ENCODE measurements at regions not wholly inside any gene's neighbourhood (a gene's known extent, or its start where the extent isn't known, plus 50 kb on each side); places are given as distances from the start of the nearest gene placed in this dataset.

GRCh38 chr3:154684021-154684420 lies 254.0 kb upstream of the GPR149 start:
- in situ Hi-C loops (cut with MboI; ENCODE audit: low pct_unique_long_range_greater_than_20kb, low sequenced_read_pairs, unreplicated experiment) = no loop called here

GRCh38 chr3:154678041-154678654 lies 248.2 kb upstream of the GPR149 start:
- no peak for DNase-seq (ENCODE audit: low spot score)
- TF ChIP-seq CTCF (IDR thresholded peaks at IDR 0.05; ENCODE audit: extremely low read depth, insufficient read depth, missing control alignments) = no peak
- in situ Hi-C loops (cut with MboI; ENCODE audit: low pct_unique_long_range_greater_than_20kb, low sequenced_read_pairs, unreplicated experiment) = no loop called here

More at GRCh38 chr3:154684021-154684420, 254.0 kb upstream of the GPR149 start:
- no peak for DNase-seq (ENCODE audit: low spot score)
- peak; percentile 19 for TF ChIP-seq CTCF (IDR thresholded peaks at IDR 0.05; ENCODE audit: extremely low read depth, insufficient read depth, missing control alignments)

DNA sequence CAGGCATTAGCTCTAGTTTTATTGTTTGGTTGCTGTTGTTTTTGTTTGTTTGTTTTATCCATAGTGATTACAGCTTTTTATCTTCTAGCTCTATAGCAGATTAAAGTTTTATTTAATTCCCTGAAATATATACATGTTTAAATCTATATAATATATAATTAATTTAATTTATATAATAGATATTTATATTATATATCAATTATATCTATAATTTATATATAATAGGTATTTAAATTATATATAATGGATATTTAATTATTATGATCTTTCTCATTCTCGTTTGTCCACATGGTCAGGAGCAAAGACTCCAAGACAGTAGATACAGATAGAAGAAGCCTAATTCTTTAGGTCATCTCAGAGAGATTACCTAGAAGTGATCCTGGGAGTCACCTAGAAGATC lies 238.8 kb upstream of the GPR149 start:
- TF ChIP-seq CTCF (IDR thresholded peaks at IDR 0.05; ENCODE audit: extremely low read depth, insufficient read depth, missing control alignments) = no peak
- DNase-seq (ENCODE audit: low spot score) = no peak
- in situ Hi-C loops (cut with MboI; ENCODE audit: low pct_unique_long_range_greater_than_20kb, low sequenced_read_pairs, unreplicated experiment) = no loop called here

DNA sequence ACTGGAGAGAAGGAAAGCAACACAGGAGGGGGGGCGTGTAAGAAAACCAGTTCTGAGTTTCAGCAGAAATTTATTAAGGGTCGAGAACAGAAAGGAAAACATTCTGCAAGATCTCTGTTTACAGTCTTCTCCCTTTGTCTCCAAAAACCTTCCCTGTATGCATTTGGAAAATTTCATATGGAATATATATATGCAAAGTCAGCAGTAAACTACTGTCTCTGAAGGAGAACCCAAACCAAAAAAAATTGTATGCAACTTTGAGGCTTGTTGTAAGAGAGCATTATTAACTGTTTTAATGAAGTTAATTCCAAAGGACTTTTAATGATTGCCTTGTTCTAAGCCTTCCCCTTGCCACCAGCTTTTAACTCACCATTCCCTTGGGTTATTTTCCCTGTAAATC lies 238.2 kb upstream of the GPR149 start:
- in situ Hi-C loops (cut with MboI; ENCODE audit: low pct_unique_long_range_greater_than_20kb, low sequenced_read_pairs, unreplicated experiment) = no loop called here
- TF ChIP-seq CTCF (IDR thresholded peaks at IDR 0.05; ENCODE audit: extremely low read depth, insufficient read depth, missing control alignments) = no peak
- no peak for DNase-seq (ENCODE audit: low spot score)

GRCh38 chr3:154666542-154666941 lies 236.6 kb upstream of the GPR149 start:
- in situ Hi-C loops (cut with MboI; ENCODE audit: low pct_unique_long_range_greater_than_20kb, low sequenced_read_pairs, unreplicated experiment) = no loop called here
- no peak for TF ChIP-seq CTCF (IDR thresholded peaks at IDR 0.05; ENCODE audit: extremely low read depth, insufficient read depth, missing control alignments)
- DNase-seq (ENCODE audit: low spot score) = no peak

DNA sequence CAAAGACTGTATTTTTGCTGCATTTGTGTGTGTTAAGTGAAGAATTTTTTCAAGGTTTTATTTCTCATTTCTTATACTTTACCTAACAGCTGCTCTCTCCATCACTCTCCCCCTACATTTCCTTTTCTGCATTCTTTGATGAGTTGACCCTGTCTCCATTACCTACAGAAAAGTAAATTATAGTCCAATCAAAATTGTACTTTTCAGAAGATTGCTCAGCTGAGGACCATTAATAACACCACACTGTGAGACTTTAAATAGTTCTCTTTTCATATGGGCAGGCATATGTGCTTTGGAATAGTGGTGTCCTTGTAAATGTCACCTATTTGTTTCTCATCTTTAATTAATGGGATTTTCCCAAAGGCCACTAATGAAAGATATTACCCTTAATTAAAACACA lies 234.7 kb upstream of the GPR149 start:
- in situ Hi-C loops (cut with MboI; ENCODE audit: low pct_unique_long_range_greater_than_20kb, low sequenced_read_pairs, unreplicated experiment) = no loop called here
- no peak for TF ChIP-seq CTCF (IDR thresholded peaks at IDR 0.05; ENCODE audit: extremely low read depth, insufficient read depth, missing control alignments)
- DNase-seq (ENCODE audit: low spot score) = no peak
